ENCODE measurements at regions not wholly inside any gene's neighbourhood (a gene's known extent, or its start where the extent isn't known, plus 50 kb on each side); places are given as distances from the start of the nearest gene placed in this dataset.
A peak's percentile ranks its signal among the peaks of the same experiment; 100 is the strongest.

DNA sequence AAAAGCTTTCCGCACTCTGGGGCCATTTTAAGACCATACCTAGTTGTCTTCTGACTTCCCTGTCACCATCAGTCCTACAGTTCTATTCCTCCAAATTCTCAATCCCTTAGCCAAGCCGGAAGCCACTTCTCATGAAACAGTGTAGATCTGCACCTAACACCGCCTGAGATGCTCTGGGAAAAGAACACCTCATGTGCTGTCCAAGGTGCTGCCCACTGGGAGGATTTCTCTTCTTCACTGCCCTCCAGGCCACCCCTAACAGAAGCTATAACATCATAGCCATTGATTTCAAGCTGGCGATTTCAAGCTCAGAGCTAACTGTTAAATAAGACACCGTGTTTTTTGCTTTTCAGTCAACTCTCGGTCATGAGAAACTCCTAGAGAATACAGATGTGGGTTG is 559.3 kb downstream of the CCDC171 start:
- H3K4me1 ChIP-seq (replicated peaks in 1 of 2): peaks cover 0 to 5% of the 10 kb centered on the region in 2 donors
- ATAC-seq (replicated peaks in 6 of 8): no peak
- H3K27ac ChIP-seq: no peak overlapping the region
- no peak overlapping the region for H3K4me3 ChIP-seq
- in situ Hi-C loops (cut with MboI; ENCODE audit: low pct_unique_long_range_greater_than_20kb in 2 of 9, low sequenced_read_pairs in 9 of 9, unreplicated experiment in 9 of 9): no loop called here
- WGBS, 10 experiments: 58 to 100% (median 96%) methylated on average over 1 to 4 of the region's 6 CpGs; no CpG with 5 or more reads in 1 of the 10 experiments

DNA sequence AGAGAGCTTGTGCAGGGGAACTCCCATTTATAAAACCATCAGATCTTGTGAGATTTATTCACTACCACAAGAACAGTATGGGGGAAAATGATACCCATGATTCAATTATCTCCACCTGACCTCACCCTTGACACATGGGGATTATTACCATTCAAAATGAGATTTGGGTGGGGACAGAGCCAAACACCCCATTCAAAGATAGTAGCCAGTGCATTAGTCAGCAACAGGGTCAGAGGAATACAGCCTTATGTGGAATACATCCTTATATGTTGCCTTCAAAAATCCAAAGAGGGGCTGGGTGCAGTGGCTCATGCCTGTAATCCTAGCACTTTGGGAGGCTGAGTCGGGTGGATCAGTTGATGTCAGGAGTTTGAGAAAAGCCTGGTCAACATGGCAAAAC is 563.2 kb downstream of the CCDC171 start:
- in situ Hi-C loops (cut with MboI; ENCODE audit: low pct_unique_long_range_greater_than_20kb in 2 of 9, low sequenced_read_pairs in 9 of 9, unreplicated experiment in 9 of 9): no loop called here
- Histone ChIP-seq H3K27ac (no peak overlapping the region), H3K4me3 (no peak overlapping the region), H3K4me1 (replicated peaks in 1 of 2) (peaks cover 0 to 5% of the 10 kb centered on the region in 2 donors)
- ATAC-seq (replicated peaks in 6 of 8): no peak
- 33 to 100% (median 80%) methylated on average over 1 of the region's 1 CpG; no CpG with 5 or more reads in 5 of the 10 experiments for WGBS, 10 experiments

DNA sequence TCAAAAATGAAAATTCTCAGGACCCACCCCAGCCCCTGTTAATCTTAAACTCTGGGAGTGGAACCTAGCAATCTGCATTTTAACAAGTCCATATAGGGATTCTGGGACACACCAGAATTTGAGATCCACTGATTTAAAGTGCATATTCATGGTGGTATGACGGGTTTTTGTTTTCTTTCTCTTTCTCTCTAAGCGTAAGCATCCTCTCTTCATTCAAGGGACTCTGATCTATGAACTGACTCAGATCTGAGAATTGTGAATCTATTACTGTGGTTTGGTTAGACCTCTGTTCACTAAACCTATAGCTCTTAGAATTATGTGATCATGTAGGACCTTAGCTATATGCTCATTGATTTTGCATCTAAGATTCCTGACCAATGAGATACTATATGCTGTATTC is 565.2 kb downstream of the CCDC171 start:
- in situ Hi-C loops (cut with MboI; ENCODE audit: low pct_unique_long_range_greater_than_20kb in 2 of 9, low sequenced_read_pairs in 9 of 9, unreplicated experiment in 9 of 9): no loop called here
- Histone ChIP-seq H3K4me3 (no peak overlapping the region), H3K4me1 (replicated peaks in 1 of 2) (peaks cover 4 to 5% of the 10 kb centered on the region in 2 donors), H3K27ac (no peak overlapping the region)
- peak in 2 of 8 experiments; percentile 58 to 59 for ATAC-seq (replicated peaks in 6 of 8)
- 0 to 100% (median 95%) methylated on average over 1 to 2 of the region's 2 CpGs; no CpG with 5 or more reads in 3 of the 10 experiments for WGBS, 10 experiments

DNA sequence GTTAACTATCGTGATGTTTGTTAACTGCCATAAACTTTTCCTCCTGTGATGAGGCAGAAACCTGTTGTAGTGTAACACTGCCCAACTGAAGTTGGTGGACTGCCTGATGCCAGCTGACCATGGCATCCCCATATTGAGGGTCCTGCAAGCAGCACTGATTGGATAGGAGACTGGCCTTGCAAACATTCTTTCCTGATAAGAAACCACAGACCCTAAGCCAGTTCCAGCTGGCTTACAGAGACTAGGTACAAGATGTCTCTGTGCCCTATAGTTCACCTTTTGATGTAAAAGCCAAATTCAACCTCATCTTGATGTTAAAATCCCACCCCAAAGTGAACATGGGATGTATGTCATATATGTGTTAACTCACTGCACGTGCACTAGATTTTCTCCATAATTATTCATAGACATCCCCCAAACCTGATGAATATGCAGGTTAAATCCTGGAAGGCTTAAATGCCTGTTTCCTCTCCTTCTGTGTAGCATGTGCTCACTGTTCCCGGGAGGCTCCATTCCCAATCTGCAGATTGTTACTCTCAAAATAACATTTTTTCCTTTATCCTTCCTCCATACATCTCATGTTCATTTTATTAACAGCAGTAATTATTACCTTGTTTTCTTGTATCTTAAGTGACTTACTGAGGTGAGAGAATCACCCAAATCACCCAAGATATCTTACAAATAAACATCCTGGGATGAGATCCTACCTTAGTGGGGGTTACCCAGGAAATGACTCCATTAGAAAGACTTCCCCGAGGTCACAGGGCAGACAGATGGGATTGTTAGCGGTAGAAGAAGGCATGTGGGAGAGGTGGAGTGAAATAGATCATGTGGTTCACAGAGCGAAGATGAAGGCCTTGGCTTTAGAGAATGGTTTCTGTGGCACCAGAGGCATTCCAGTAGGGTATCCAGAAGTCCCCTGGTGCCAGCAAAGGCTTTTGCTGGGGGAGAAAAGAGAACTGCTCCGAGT is 566.7 kb downstream of the CCDC171 start:
- no peak overlapping the region for H3K4me3 ChIP-seq
- in situ Hi-C loops (cut with MboI; ENCODE audit: low pct_unique_long_range_greater_than_20kb in 2 of 9, low sequenced_read_pairs in 9 of 9, unreplicated experiment in 9 of 9): no loop called here
- peak in 1 of 8 experiments; percentile 90 for ATAC-seq (replicated peaks in 6 of 8)
- H3K27ac ChIP-seq: no peak overlapping the region
- 53 to 100% (median 88%) methylated on average over 1 to 7 of the region's 7 CpGs; no CpG with 5 or more reads in 1 of the 10 experiments for WGBS, 10 experiments
- peaks cover 0 to 4% of the 10 kb centered on the region in 2 donors for H3K4me1 ChIP-seq (replicated peaks in 1 of 2)

DNA sequence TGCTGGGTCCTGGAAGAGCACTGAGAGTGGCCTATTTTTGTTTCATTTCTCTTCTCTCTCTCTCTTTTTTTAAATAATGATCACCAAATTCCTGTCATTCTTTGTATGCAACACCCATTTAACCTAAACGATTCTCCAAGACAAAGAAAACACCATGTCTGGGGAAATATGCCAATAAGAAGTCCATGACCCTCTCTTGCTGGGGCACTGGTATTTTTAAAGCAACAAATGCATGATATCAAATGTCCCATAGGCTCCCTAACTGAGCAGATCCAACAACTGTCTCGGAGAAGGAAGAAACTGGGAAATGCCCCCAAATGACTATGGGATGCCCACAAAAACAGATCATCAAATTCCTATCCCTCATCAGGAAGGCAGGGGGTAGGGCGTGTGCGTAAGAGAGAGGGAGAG is 567.4 kb downstream of the CCDC171 start:
- 0 to 90% (median 36%) methylated on average over 1 to 3 of the region's 4 CpGs; no CpG with 5 or more reads in 4 of the 10 experiments for WGBS, 10 experiments
- in situ Hi-C loops (cut with MboI; ENCODE audit: low pct_unique_long_range_greater_than_20kb in 2 of 9, low sequenced_read_pairs in 9 of 9, unreplicated experiment in 9 of 9): no loop called here
- Histone ChIP-seq H3K4me3 (no peak overlapping the region), H3K4me1 (replicated peaks in 1 of 2) (peaks cover 0 to 4% of the 10 kb centered on the region in 2 donors), H3K27ac (no peak overlapping the region)
- no peak for ATAC-seq (replicated peaks in 6 of 8)

DNA sequence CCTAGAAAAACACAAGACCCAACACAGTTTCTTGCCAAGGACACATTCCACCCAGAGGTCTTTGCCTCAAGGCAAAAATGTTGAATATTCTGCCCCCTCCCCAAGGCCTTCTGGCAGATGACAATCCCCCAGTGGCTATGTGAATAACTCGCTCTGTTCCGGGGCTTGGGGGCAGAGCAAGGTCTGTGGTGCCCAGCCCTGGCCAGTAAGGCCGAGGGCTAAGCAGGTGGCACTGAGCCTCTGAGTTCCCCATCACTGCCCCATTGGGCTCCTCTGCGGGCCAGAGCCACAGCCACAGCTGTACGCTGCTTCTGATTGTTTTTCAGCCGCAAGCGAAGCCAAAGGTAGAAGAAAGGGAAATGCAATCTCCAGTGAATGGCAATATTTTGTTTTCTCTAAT is 567.9 kb downstream of the CCDC171 start:
- no peak overlapping the region for H3K4me3 ChIP-seq
- H3K4me1 ChIP-seq (replicated peaks in 1 of 2): peaks cover 0 to 4% of the 10 kb centered on the region in 2 donors
- H3K27ac ChIP-seq: no peak overlapping the region
- in situ Hi-C loops (cut with MboI; ENCODE audit: low pct_unique_long_range_greater_than_20kb in 2 of 9, low sequenced_read_pairs in 9 of 9, unreplicated experiment in 9 of 9): no loop called here
- ATAC-seq (replicated peaks in 6 of 8): no peak
- 93 to 100% (median 100%) methylated on average over 1 to 5 of the region's 7 CpGs; no CpG with 5 or more reads in 2 of the 10 experiments for WGBS, 10 experiments

DNA sequence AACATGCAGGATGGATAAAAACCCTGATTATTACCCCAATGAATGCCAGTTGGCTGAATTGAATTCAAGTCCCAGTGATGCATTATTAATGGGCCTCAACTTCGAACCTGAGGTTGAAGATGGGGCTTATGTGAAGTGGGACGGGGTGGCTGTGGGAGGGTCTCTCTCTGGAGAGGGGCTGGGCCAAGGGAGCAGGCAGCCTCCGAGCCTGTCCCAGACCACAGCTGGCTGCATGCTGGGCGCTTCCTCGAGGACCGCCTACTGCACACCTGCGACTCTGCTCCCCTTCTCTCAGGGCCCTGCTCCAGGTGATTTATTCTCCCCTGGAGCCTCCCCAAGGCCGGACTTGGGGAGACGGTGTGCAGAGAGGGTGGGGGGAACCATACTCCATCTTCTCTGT is 568.3 kb downstream of the CCDC171 start:
- no peak overlapping the region for H3K27ac ChIP-seq
- WGBS, 10 experiments: 63 to 100% (median 88%) methylated on average over 1 to 6 of the region's 9 CpGs; no CpG with 5 or more reads in 5 of the 10 experiments
- no peak overlapping the region for H3K4me3 ChIP-seq
- H3K4me1 ChIP-seq (replicated peaks in 1 of 2): peaks cover 0 to 4% of the 10 kb centered on the region in 2 donors
- in situ Hi-C loops (cut with MboI; ENCODE audit: low pct_unique_long_range_greater_than_20kb in 2 of 9, low sequenced_read_pairs in 9 of 9, unreplicated experiment in 9 of 9): no loop called here
- ATAC-seq (replicated peaks in 6 of 8): peak in 2 of 8 experiments; percentile 8 to 14

DNA sequence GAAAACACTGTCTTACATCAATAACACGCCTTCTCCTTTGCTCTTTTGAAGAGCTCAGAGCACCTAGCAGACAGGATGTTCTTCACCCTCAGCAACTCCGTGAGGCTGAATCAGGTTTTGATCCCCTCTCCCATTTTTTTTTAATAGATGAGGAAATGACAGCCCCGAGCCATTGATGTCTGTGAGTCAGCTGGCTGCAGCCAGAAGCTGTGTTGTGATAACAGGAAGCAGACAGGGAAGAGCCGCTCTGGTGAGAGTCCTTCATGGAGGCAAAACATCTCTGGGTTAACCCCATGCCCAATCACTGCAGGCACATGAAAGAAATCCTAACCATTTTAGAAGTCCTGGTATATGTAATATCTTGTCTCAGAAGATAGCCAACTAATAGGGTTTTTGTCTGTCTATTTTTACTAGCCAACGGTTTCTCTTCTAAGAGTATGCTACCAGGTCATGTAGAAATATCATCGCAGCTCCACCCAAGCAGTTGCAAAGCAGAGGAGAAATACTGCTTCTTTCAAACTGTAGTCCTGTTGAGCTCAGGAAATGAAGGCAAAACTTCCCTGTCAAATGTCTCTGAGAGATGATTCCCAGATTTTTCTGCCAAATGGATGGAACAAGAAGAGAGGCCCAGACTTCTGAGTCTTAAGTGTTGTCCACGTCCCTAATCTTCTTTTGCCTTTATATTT is 568.9 kb downstream of the CCDC171 start:
- in situ Hi-C loops (cut with MboI; ENCODE audit: low pct_unique_long_range_greater_than_20kb in 2 of 9, low sequenced_read_pairs in 9 of 9, unreplicated experiment in 9 of 9): no loop called here
- peak in 6 of 8 experiments; percentile 33 to 80 (median 55) for ATAC-seq (replicated peaks in 6 of 8)
- WGBS, 10 experiments: 28 to 100% (median 89%) methylated on average over 1 to 6 of the region's 7 CpGs; no CpG with 5 or more reads in 1 of the 10 experiments
- Histone ChIP-seq H3K4me3 (no peak overlapping the region), H3K27ac (no peak overlapping the region), H3K4me1 (replicated peaks in 1 of 2) (peaks cover 0 to 4% of the 10 kb centered on the region in 2 donors)

DNA sequence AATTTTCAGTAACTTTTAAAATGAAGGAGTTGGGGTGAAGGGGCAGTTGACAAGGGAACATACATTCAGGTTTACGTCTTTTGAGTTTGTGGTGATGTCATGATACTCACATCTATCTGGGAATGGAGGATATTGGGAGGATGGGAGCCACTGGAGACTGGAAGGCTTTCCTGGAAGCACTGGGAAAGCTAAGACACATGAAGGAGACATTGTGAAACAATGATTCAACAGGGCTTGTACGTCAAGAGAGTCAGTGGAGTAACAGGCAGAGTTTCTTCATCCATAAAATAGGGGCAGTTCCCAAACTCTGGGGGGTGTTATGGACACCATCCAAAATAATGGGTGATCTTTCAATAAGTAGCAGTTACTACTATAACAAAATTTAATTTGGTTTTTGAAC is 572.8 kb downstream of the CCDC171 start:
- H3K4me1 ChIP-seq (replicated peaks in 1 of 2): peaks cover 0 to 12% of the 10 kb centered on the region in 2 donors
- ATAC-seq (replicated peaks in 6 of 8): no peak
- H3K4me3 ChIP-seq: no peak overlapping the region
- no peak overlapping the region for H3K27ac ChIP-seq
- in situ Hi-C loops (cut with MboI; ENCODE audit: low pct_unique_long_range_greater_than_20kb in 2 of 9, low sequenced_read_pairs in 9 of 9, unreplicated experiment in 9 of 9): loop anchor here in 1 of 9 experiments (25.0 kb wide), 1 partner anchor 238 kb away; no protein-coding TSS in a partner anchor
- 80 to 100% (median 100%) methylated on average over 1 to 2 of the region's 2 CpGs; no CpG with 5 or more reads in 5 of the 10 experiments for WGBS, 10 experiments

DNA sequence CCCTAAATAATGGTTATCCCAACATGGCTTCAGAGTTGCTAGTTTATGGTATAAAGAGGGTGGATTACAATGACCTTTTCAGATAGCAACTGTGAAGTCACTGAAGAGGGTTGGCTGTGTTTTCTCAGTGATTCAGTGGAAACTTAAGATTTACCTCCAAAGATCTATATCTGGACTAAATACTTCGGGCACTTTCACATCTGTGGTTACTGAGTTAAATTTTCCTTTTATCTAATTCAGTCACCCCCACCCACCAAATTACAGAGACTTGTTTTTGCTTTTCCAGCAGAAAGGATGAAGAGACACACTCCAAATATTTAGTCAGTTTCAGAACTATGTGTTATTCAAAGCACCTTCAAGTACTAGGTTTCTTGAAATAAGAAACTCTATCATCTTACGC is 573.2 kb downstream of the CCDC171 start:
- in situ Hi-C loops (cut with MboI; ENCODE audit: low pct_unique_long_range_greater_than_20kb in 2 of 9, low sequenced_read_pairs in 9 of 9, unreplicated experiment in 9 of 9): loop anchor here in 1 of 9 experiments (25.0 kb wide), 1 partner anchor 239 kb away; no protein-coding TSS in a partner anchor
- no peak overlapping the region for H3K27ac ChIP-seq
- no peak overlapping the region for H3K4me3 ChIP-seq
- ATAC-seq (replicated peaks in 6 of 8): no peak
- peaks cover 0 to 12% of the 10 kb centered on the region in 2 donors for H3K4me1 ChIP-seq (replicated peaks in 1 of 2)
- 30 to 100% (median 93%) methylated on average over 1 to 2 of the region's 2 CpGs; no CpG with 5 or more reads in 3 of the 10 experiments for whole genome bisulfite sequencing, 10 experiments

DNA sequence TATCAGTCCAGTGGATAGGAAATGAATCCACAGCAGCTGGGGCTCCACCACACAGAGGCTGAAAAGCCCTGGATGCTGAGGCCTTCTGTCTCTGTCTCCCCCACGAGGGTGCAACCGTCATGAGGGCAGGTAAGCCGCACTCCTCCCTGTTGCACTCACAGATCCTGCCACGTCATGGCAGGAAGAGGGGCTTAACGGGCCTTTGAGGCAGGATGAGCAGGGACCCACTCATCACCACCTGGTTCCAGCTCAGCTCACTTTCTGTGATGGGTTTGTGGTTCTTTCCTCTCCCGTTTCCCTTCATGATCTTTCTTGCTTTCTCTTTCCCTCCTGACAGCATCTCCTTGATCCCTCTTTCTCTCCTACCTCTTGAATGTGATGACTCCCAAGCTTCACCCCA is 575.2 kb downstream of the CCDC171 start:
- Histone ChIP-seq H3K27ac (no peak overlapping the region), H3K4me3 (no peak overlapping the region), H3K4me1 (replicated peaks in 1 of 2) (peaks cover 0 to 7% of the 10 kb centered on the region in 2 donors)
- in situ Hi-C loops (cut with MboI; ENCODE audit: low pct_unique_long_range_greater_than_20kb in 2 of 9, low sequenced_read_pairs in 9 of 9, unreplicated experiment in 9 of 9): loop anchor here in 1 of 9 experiments (25.0 kb wide), 1 partner anchor 241 kb away; no protein-coding TSS in a partner anchor
- no peak for ATAC-seq (replicated peaks in 6 of 8)
- 60 to 100% (median 86%) methylated on average over 1 to 4 of the region's 6 CpGs; no CpG with 5 or more reads in 5 of the 10 experiments for WGBS, 10 experiments

DNA sequence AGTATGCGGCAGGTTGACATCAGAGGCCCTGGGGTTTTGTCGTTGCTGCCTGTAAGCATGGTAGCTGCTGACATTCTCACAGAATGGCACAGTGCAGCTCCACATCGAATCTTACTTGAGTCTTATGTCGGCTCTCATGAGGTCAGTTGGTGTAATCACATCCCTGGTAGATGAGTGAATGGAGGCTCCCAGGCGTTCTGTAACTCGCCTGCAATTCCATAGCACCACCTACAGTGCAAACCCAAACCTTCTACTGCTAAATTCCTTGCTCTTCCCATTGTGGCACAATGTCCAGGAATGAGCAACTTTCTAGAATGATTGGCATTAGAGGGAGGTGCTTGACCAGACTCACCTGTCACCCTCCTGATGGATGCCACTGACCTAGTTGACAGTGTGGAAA is 578.4 kb downstream of the CCDC171 start:
- peaks cover 0 to 7% of the 10 kb centered on the region in 2 donors for H3K4me1 ChIP-seq (replicated peaks in 1 of 2)
- in situ Hi-C loops (cut with MboI; ENCODE audit: low pct_unique_long_range_greater_than_20kb in 2 of 9, low sequenced_read_pairs in 9 of 9, unreplicated experiment in 9 of 9): loop anchor here in 1 of 9 experiments (25.0 kb wide), 1 partner anchor 244 kb away; no protein-coding TSS in a partner anchor
- peak in 6 of 8 experiments; percentile 9 to 63 (median 56) for ATAC-seq (replicated peaks in 6 of 8)
- no peak overlapping the region for H3K4me3 ChIP-seq
- 38 to 100% (median 79%) methylated on average over 1 to 6 of the region's 6 CpGs; no CpG with 5 or more reads in 3 of the 10 experiments for WGBS, 10 experiments
- H3K27ac ChIP-seq: no peak overlapping the region

All from motor neuron (in vitro differentiated cells).